K562 (cell line): ENCODE measurements at regions not wholly inside any gene's neighbourhood (a gene's known extent, or its start where the extent isn't known, plus 50 kb on each side); places are given as distances from the start of the nearest gene placed in this dataset.

Source experiments
- ATAC-seq: fragments of 200-7000 bp; cut with Tn5 transposase; 3 replicates; pipeline ENCODE4 v1.9.1; 2020; ENCODE audit warnings: moderate library complexity
- BruUV-seq: library from RNA; stranded (reverse); fragments of 400-500 nt; replicated peaks from 2 replicates; lab custom pipeline; 2021; lab: Mats Ljungman, UMichigan
- CTCF ChIA-PET: fragments of 300-600 bp; formaldehyde crosslinking; extraction: SDS; loops from one replicate; lab custom pipeline; 2021; ENCODE audit warnings: low intra/inter-chr PET ratio; lab: Yijun Ruan, JAX
- POLR2A ChIA-PET: fragments of 300-600, 350-650 bp; sonication (Branson Sonifier 250); formaldehyde crosslinking; extraction: SDS; loops from one replicate; lab custom pipeline; 2021; ENCODE audit warnings: antibody characterized with exemption, inconsistent platforms; lab: Yijun Ruan, JAX
- DNase-seq, 4 experiments: peaks; one replicate each; pipeline versions ENCODE4 v3.0.0 to v3.0.0-alpha.2; 2011 to 2018; ENCODE audit warnings: low spot score in 3 of 4, mixed read lengths in 3 of 4; ENCODE audit errors: extremely low read depth in 1 of 4
- FAIRE-seq: peaks from 2 replicates; lab custom pipeline; 2011; peaks lifted over from hg19 to GRCh38; lab: Jason Lieb, UNC
- H2AFZ ChIP-seq: 2 replicates; pipeline ENCODE4 v1.6.0; 2011; ENCODE audit warnings: low read depth, low read length, control low read depth, inconsistent platforms
- H3K27ac ChIP-seq: fragments of 200-600 bp; 3 replicates; pipeline ENCODE4 v1.8.0; 2011; ENCODE audit warnings: low read depth, mild to moderate bottlenecking, control low read depth, inconsistent platforms, low read length, moderate library complexity, mixed read lengths; ENCODE audit errors: extremely low read depth
- H3K27me3 ChIP-seq, 2 experiments: fragments of 300-600 bp in 1 of 2; 2 replicates in 1 of 2; 3 replicates in 1 of 2; pipeline versions ENCODE4 v1.6.0 to v1.8.0; 2011; ENCODE audit warnings: inconsistent platforms in 2 of 2, low read length in 2 of 2, mild to moderate bottlenecking in 1 of 2, mixed read lengths in 1 of 2, moderate library complexity in 1 of 2; ENCODE audit not compliant: control insufficient read depth in 2 of 2, insufficient read depth in 2 of 2
- H3K36me3 ChIP-seq: fragments of 300-600 bp; 3 replicates; pipeline ENCODE4 v1.8.0; 2011; ENCODE audit warnings: mild to moderate bottlenecking, low read length, inconsistent platforms; ENCODE audit not compliant: control insufficient read depth, insufficient read depth
- H3K4me1 ChIP-seq, 2 experiments: fragments of 200-600 bp in 1 of 2; replicated peaks in 1 of 2; 2 replicates in 1 of 2; 3 replicates in 1 of 2; pipeline versions ENCODE4 v1.5.1 to v1.8.0; 2011; ENCODE audit warnings: inconsistent platforms in 2 of 2, low read length in 2 of 2, mild to moderate bottlenecking in 1 of 2, mixed read lengths in 1 of 2, moderate library complexity in 1 of 2; ENCODE audit not compliant: control insufficient read depth in 2 of 2, insufficient read depth in 2 of 2
- H3K4me2 ChIP-seq: 2 replicates; pipeline ENCODE4 v1.6.1; 2011; ENCODE audit warnings: low read length, control low read depth, inconsistent platforms, mixed read lengths; ENCODE audit not compliant: insufficient read depth
- H3K4me3 ChIP-seq: fragments of 200-600 bp; sonication (generic), shearing (Covaris generic); 2 replicates; pipeline ENCODE4 v1.5.1; 2016; ENCODE audit warnings: control low read depth, inconsistent platforms
- H3K79me2 ChIP-seq: fragments of 200-600 bp; 3 replicates; pipeline ENCODE4 v1.8.0; 2011; ENCODE audit warnings: low read length, inconsistent platforms; ENCODE audit not compliant: control insufficient read depth, insufficient read depth
- H3K9ac ChIP-seq, 2 experiments: 2 replicates each; pipeline versions ENCODE4 v1.6.0 to v1.6.1; 2011; ENCODE audit warnings: low read depth in 2 of 2, low read length in 2 of 2, control low read depth in 1 of 2, inconsistent platforms in 1 of 2, mild to moderate bottlenecking in 1 of 2, mixed read lengths in 1 of 2; ENCODE audit not compliant: insufficient read depth in 1 of 2
- H3K9me1 ChIP-seq: one replicate; pipeline ENCODE4 v1.6.0; 2011; ENCODE audit warnings: inconsistent platforms, mild to moderate bottlenecking, low read length, moderate library complexity; ENCODE audit not compliant: control insufficient read depth, insufficient read depth
- H3K9me3 ChIP-seq: replicated peaks from 2 replicates; pipeline ENCODE4 v1.5.1; 2011; ENCODE audit warnings: low read depth, low read length, inconsistent platforms; ENCODE audit not compliant: control insufficient read depth, insufficient read depth
- H4K20me1 ChIP-seq: replicated peaks from 2 replicates; pipeline ENCODE4 v1.6.1; 2011; ENCODE audit warnings: low read length, inconsistent platforms, mixed read lengths; ENCODE audit not compliant: control insufficient read depth, insufficient read depth
- ARID3A ChIP-seq: IDR thresholded peaks from 2 replicates; pipeline ENCODE4 v1.6.1; 2012; ENCODE audit warnings: low read depth, low read length, improper control_type of control experiment, borderline replicate concordance
- C11orf30 ChIP-seq: fragments of 450-650 bp; IDR thresholded peaks from 2 replicates; pipeline ENCODE4 v1.6.1; 2016; ENCODE audit warnings: low read depth, mild to moderate bottlenecking
- CC2D1A ChIP-seq: fragments of 450-650 bp; IDR thresholded peaks from 2 replicates; pipeline ENCODE4 v1.6.1; 2017; ENCODE audit warnings: mild to moderate bottlenecking
- CREM ChIP-seq: IDR thresholded peaks from 2 replicates; pipeline ENCODE4 v1.6.1; 2014; ENCODE audit warnings: antibody characterized with exemption, low read depth
- ELF4 ChIP-seq: fragments of 450-650 bp; formaldehyde crosslinking; IDR thresholded peaks from 2 replicates; pipeline ENCODE4 v1.4.0; 2022; ENCODE audit warnings: missing genetic modification characterization
- FOXM1 ChIP-seq, 2 experiments: fragments of 450-650 bp in 1 of 2; sonication (generic) in 1 of 2; formaldehyde crosslinking in 1 of 2; IDR thresholded peaks; 2 replicates each; pipeline versions ENCODE4 v1.6.1 to v1.9.0; 2017 to 2022; ENCODE audit warnings: low read depth in 2 of 2, mild to moderate bottlenecking in 2 of 2, missing genetic modification reagents in 1 of 2, moderate library complexity in 1 of 2
- GATA2 ChIP-seq: sonication (generic); formaldehyde crosslinking; IDR thresholded peaks from 2 replicates; pipeline ENCODE4 v1.4.0; 2020; ENCODE audit warnings: mild to moderate bottlenecking, missing genetic modification reagents
- HDAC8 ChIP-seq: fragments of 450-650 bp; IDR thresholded peaks from 2 replicates; pipeline ENCODE4 v1.6.1; 2016; ENCODE audit warnings: mild to moderate bottlenecking, missing genetic modification characterization, moderate library complexity, missing compliant biosample characterization
- KDM1A ChIP-seq, 2 experiments: fragments of 450-650 bp; IDR thresholded peaks; 2 replicates each; pipeline ENCODE4 v1.6.1; 2016; ENCODE audit warnings: mild to moderate bottlenecking in 2 of 2
- MAFF ChIP-seq: IDR thresholded peaks from 2 replicates; pipeline ENCODE4 v1.6.1; 2012; ENCODE audit warnings: low read length, improper control_type of control experiment
- MTA3 ChIP-seq: fragments of 450-650 bp; formaldehyde crosslinking; IDR thresholded peaks from 2 replicates; pipeline ENCODE4 v1.6.1; 2017; ENCODE audit warnings: mild to moderate bottlenecking, borderline replicate concordance
- NCOA2 ChIP-seq, 2 experiments: fragments of 450-650 bp; IDR thresholded peaks; 2 replicates each; pipeline ENCODE4 v1.6.1; 2018; ENCODE audit warnings: mild to moderate bottlenecking in 2 of 2, moderate library complexity in 1 of 2; ENCODE audit not compliant: partially characterized antibody in 2 of 2
- PRMT5 ChIP-seq: sonication (generic); formaldehyde crosslinking; IDR thresholded peaks from 2 replicates; pipeline ENCODE4 v1.5.0; 2020; ENCODE audit warnings: missing genetic modification reagents
- PRPF4 ChIP-seq: fragments of 200-400 bp; formaldehyde crosslinking; IDR thresholded peaks from one replicate; pipeline ENCODE4 v1.6.1; 2017; ENCODE audit warnings: low read length, low read depth, mild to moderate bottlenecking; ENCODE audit not compliant: insufficient read depth, poor library complexity, severe bottlenecking
- SETDB1 ChIP-seq: IDR thresholded peaks from one replicate; pipeline ENCODE4 v1.6.1; 2012; ENCODE audit warnings: low read length, control low read depth, inconsistent platforms
- TEAD2 ChIP-seq: fragments of 450-650 bp; IDR thresholded peaks from 2 replicates; pipeline ENCODE4 v1.6.1; 2016; ENCODE audit warnings: missing genetic modification characterization, control low read depth, missing compliant biosample characterization
- WHSC1 ChIP-seq: IDR thresholded peaks from one replicate; pipeline ENCODE4 v1.6.1; 2012; ENCODE audit warnings: low read length, control low read depth, inconsistent platforms
- ZBTB8A ChIP-seq: fragments of 450-650 bp; IDR thresholded peaks from 2 replicates; pipeline ENCODE4 v1.6.1; 2018; ENCODE audit warnings: mild to moderate bottlenecking, moderate library complexity; ENCODE audit not compliant: partially characterized antibody
- ZFPM2 ChIP-seq: fragments of 250-450 bp; sonication (Bioruptor Pico); IDR thresholded peaks from 2 replicates; pipeline ENCODE4 v1.5.1; 2022; ENCODE audit warnings: mild to moderate bottlenecking
- ZNF316 ChIP-seq: fragments of 450-650 bp; IDR thresholded peaks from 2 replicates; pipeline ENCODE4 v1.6.1; 2016
- ZNF41 ChIP-seq: fragments of 250-450 bp; sonication (Bioruptor Pico); conservative IDR thresholded peaks from 2 replicates; pipeline ENCODE4 v1.4.0; 2020; ENCODE audit warnings: mild to moderate bottlenecking
- ZNF431 ChIP-seq: sonication (generic); formaldehyde crosslinking; IDR thresholded peaks from 2 replicates; pipeline ENCODE4 v1.8.0; 2022; ENCODE audit warnings: mild to moderate bottlenecking, missing genetic modification reagents
- ZNF445 ChIP-seq: fragments of 250-450 bp; sonication (Bioruptor Pico); IDR thresholded peaks from 2 replicates; pipeline ENCODE4 v1.4.0; 2020; ENCODE audit warnings: low read depth, mild to moderate bottlenecking, moderate library complexity
- ZNF511 ChIP-seq: sonication (generic); formaldehyde crosslinking; IDR thresholded peaks from 2 replicates; pipeline ENCODE4 v1.8.0; 2022; ENCODE audit warnings: mild to moderate bottlenecking, missing genetic modification reagents
- ZNF695 ChIP-seq: fragments of 450-650 bp; formaldehyde crosslinking; IDR thresholded peaks from 2 replicates; pipeline ENCODE4 v1.4.0; 2020; ENCODE audit warnings: mild to moderate bottlenecking, moderate library complexity
- ZNF707 ChIP-seq: fragments of 250-450 bp; sonication (Bioruptor Pico); conservative IDR thresholded peaks from 2 replicates; pipeline ENCODE4 v1.8.0; 2022; ENCODE audit warnings: inconsistent platforms, mild to moderate bottlenecking, moderate library complexity
- ZNF830 ChIP-seq: fragments of 250-450 bp; sonication (Bioruptor Pico); IDR thresholded peaks from 2 replicates; pipeline ENCODE4 v1.5.0; 2021; ENCODE audit warnings: mild to moderate bottlenecking
- WGBS: fragments of 100-300 bp; shearing (Covaris generic); methylation state at CpG from one replicate; pipeline ENCODE4 v1.1.6; 2016; ENCODE audit warnings: low coverage, mixed read lengths; ENCODE audit not compliant: insufficient coverage; ENCODE audit errors: missing lambda C conversion rate; 5-methylcytosine and 5-hydroxymethylcytosine counted together
- in situ Hi-C: fragments of 300-500 bp; cut with MboI; formaldehyde crosslinking; loops from 4 replicates; pipeline ENCODE4 v1.15.0; 2018; ENCODE audit warnings: inconsistent platforms, mixed read lengths
- intact Hi-C: fragments of 100-400 bp; cut with micrococcal nuclease; formaldehyde crosslinking; loops from 2 replicates; pipeline ENCODE4 v1.14.2; 2022

- POLR2A ChIA-PET, result interaction anchor here (0.6 kb wide), 1 partner anchor 371 kb away, joined by 3 read pairs; no protein-coding TSS in a partner anchor
- BruUV-seq, result no TSS peak
- TF ChIP-seq SETDB1, result no peak
- TF ChIP-seq HDAC8 (tag), result no peak
- no peak for TF ChIP-seq ELF4 (CRISPR knock-in tag)
- no peak for TF ChIP-seq MTA3
- TF ChIP-seq MAFF, result peak; percentile 74
- no peak for TF ChIP-seq ZFPM2 (CRISPR knock-in tag)
- no peak for TF ChIP-seq NCOA2 (IDR thresholded peaks at IDR 0.05; ENCODE audit: partially characterized antibody in 2 of 2)
- TF ChIP-seq ZNF316, result peak; percentile 91
- no peak for TF ChIP-seq CREM
- TF ChIP-seq ZNF511 (CRISPR knock-in tag), result no peak
- no peak for TF ChIP-seq ZNF707 (CRISPR knock-in tag)
- TF ChIP-seq ZNF41, result no peak
- TF ChIP-seq PRPF4, result no peak
- no peak for TF ChIP-seq ZBTB8A
- no peak for TF ChIP-seq KDM1A (IDR thresholded peaks at IDR 0.05)
- no peak for TF ChIP-seq GATA2
- no peak for TF ChIP-seq ZNF695
- peak; percentile 76 for TF ChIP-seq C11orf30
- TF ChIP-seq FOXM1 (IDR thresholded peaks at IDR 0.05; ENCODE audit: low read depth), result no peak
- no peak for TF ChIP-seq FOXM1 (CRISPR knock-in tag; IDR thresholded peaks at IDR 0.05; ENCODE audit: low read depth)
- no peak for TF ChIP-seq PRMT5
- TF ChIP-seq WHSC1, result no peak
- TF ChIP-seq CC2D1A, result no peak
- TF ChIP-seq ARID3A, result no peak
- TF ChIP-seq ZNF431 (CRISPR knock-in tag), result no peak
- TF ChIP-seq ZNF830 (CRISPR knock-in tag), result no peak
- no peak for TF ChIP-seq TEAD2 (tag)
- no peak for TF ChIP-seq ZNF445 (CRISPR knock-in tag)
Observed at GRCh38 chr9:107980984-107981383, 491.4 kb upstream of the KLF4 start.

More at GRCh38 chr9:107980984-107981383, 491.4 kb upstream of the KLF4 start:
- no peak for DNase-seq
- 0% methylated on average over 2 of the region's 2 CpGs for WGBS
- in situ Hi-C loops (no loop called here), intact Hi-C loops (no loop called here)
- Histone ChIP-seq H3K27ac (no peak overlapping the region), H3K9me3 (no peaks in the 10 kb centered on the region), H3K4me3 (no peak overlapping the region), H3K27me3 (peaks cover 2 to 6% of the 10 kb centered on the region in 2 experiments; a peak in 3 of 5 replicates), H3K9me1 (no peaks in the 10 kb centered on the region), H3K4me1 (no peaks in the 10 kb centered on the region), H3K79me2 (no peaks in the 10 kb centered on the region), H3K36me3 (no peaks in the 10 kb centered on the region), H2AFZ (no peak overlapping the region), H4K20me1 (no peaks in the 10 kb centered on the region), H3K4me2 (no peak overlapping the region), H3K9ac (no peak overlapping the region)
- CTCF ChIA-PET, result no interaction called here
- no peak for FAIRE-seq
- ATAC-seq, result no peak
